GM18867 (cell line): ENCODE measurements at regions not wholly inside any gene's neighbourhood (a gene's known extent, or its start where the extent isn't known, plus 50 kb on each side); places are given as distances from the start of the nearest gene placed in this dataset.

ENCODE experiments used
- ATAC-seq: cut with Tn5 transposase; IDR thresholded peaks from one replicate; pipeline ENCODE4 v1.9.1; 2021; ENCODE audit warnings: mild to moderate bottlenecking, moderate library complexity; ENCODE audit not compliant: unreplicated experiment

GRCh38 chr4:188811121-188811520 lies 671.9 kb downstream of the TRIML1 start:
- ATAC-seq, result no peak

GRCh38 chr4:188812644-188813043 lies 673.4 kb downstream of the TRIML1 start:
- ATAC-seq, result no peak

GRCh38 chr4:188818300-188818699 lies 679.1 kb downstream of the TRIML1 start:
- ATAC-seq, result no peak

GRCh38 chr4:188819233-188819632 lies 680.0 kb downstream of the TRIML1 start:
- no peak for ATAC-seq

GRCh38 chr4:188821500-188821899 lies 682.3 kb downstream of the TRIML1 start:
- no peak for ATAC-seq

GRCh38 chr4:188822698-188823097 lies 683.5 kb downstream of the TRIML1 start:
- ATAC-seq, result no peak

- no peak for ATAC-seq
Observed at GRCh38 chr4:188824553-188824952, 685.3 kb downstream of the TRIML1 start.

- no peak for ATAC-seq
Observed at GRCh38 chr4:188826393-188826792, 687.2 kb downstream of the TRIML1 start.

GRCh38 chr4:188839704-188840103 lies 700.5 kb downstream of the TRIML1 start:
- no peak for ATAC-seq

GRCh38 chr4:188841523-188841922 lies 702.3 kb downstream of the TRIML1 start:
- ATAC-seq, result no peak

GRCh38 chr4:188854436-188854835 lies 715.2 kb downstream of the TRIML1 start:
- no peak for ATAC-seq

- ATAC-seq, result no peak
Observed at GRCh38 chr4:188858696-188859095, 719.5 kb downstream of the TRIML1 start.

GRCh38 chr4:188864741-188865140 lies 725.5 kb downstream of the TRIML1 start:
- ATAC-seq, result no peak

GRCh38 chr4:188867796-188868195 lies 728.6 kb downstream of the TRIML1 start:
- ATAC-seq, result no peak

GRCh38 chr4:188869581-188869980 lies 730.3 kb downstream of the TRIML1 start:
- ATAC-seq, result no peak

GRCh38 chr4:188872809-188873208 lies 733.6 kb downstream of the TRIML1 start:
- no peak for ATAC-seq

- no peak for ATAC-seq
Observed at GRCh38 chr4:188876881-188877280, 737.6 kb downstream of the TRIML1 start.

GRCh38 chr4:188879598-188879997 lies 740.4 kb downstream of the TRIML1 start:
- no peak for ATAC-seq

- ATAC-seq, result no peak
Observed at GRCh38 chr4:188887905-188888304, 748.7 kb downstream of the TRIML1 start.

GRCh38 chr4:188892837-188893236 lies 753.6 kb downstream of the TRIML1 start:
- no peak for ATAC-seq

- no peak for ATAC-seq
Observed at GRCh38 chr4:188903986-188904385, 764.7 kb downstream of the TRIML1 start.

- ATAC-seq, result no peak
Observed at GRCh38 chr4:188904617-188905016, 765.4 kb downstream of the TRIML1 start.

GRCh38 chr4:188905248-188905647 lies 766.0 kb downstream of the TRIML1 start:
- ATAC-seq, result no peak

GRCh38 chr4:188911199-188911598 lies 772.0 kb downstream of the TRIML1 start:
- no peak for ATAC-seq
